Fibroblast of lung (primary cell): ENCODE measurements at regions not wholly inside any gene's neighbourhood (a gene's known extent, or its start where the extent isn't known, plus 50 kb on each side); places are given as distances from the start of the nearest gene placed in this dataset.

ENCODE experiments used
- EZH2 ChIP-seq: IDR thresholded peaks from 2 replicates; pipeline ENCODE4 v1.5.1; 2012; ENCODE audit warnings: low read length, control low read depth, mild to moderate bottlenecking; ENCODE audit errors: missing control alignments
- TF ChIP-seq, protein P1 (sequence below), 2 donors: IDR thresholded peaks in 1 of 2; conservative IDR thresholded peaks in 1 of 2; 1 replicate in 1 of 2; 2 replicates in 1 of 2; pipeline ENCODE4 v1.5.1; 2011 to 2012; ENCODE audit warnings: low read length in 2 of 2, control low read depth in 1 of 2, inconsistent platforms in 1 of 2, low read depth in 1 of 2, mild to moderate bottlenecking in 1 of 2

- TF ChIP-seq, protein P1, sequence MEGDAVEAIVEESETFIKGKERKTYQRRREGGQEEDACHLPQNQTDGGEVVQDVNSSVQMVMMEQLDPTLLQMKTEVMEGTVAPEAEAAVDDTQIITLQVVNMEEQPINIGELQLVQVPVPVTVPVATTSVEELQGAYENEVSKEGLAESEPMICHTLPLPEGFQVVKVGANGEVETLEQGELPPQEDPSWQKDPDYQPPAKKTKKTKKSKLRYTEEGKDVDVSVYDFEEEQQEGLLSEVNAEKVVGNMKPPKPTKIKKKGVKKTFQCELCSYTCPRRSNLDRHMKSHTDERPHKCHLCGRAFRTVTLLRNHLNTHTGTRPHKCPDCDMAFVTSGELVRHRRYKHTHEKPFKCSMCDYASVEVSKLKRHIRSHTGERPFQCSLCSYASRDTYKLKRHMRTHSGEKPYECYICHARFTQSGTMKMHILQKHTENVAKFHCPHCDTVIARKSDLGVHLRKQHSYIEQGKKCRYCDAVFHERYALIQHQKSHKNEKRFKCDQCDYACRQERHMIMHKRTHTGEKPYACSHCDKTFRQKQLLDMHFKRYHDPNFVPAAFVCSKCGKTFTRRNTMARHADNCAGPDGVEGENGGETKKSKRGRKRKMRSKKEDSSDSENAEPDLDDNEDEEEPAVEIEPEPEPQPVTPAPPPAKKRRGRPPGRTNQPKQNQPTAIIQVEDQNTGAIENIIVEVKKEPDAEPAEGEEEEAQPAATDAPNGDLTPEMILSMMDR (conservative IDR thresholded peaks at IDR 0.05 in 1 of 2, IDR thresholded peaks at IDR 0.05 in 1 of 2; ENCODE audit: low read depth in 1 of 2, low read length in 2 of 2): no peak
- no peak for TF ChIP-seq EZH2
These were observed 827.8 kb upstream of the ZWINT start for GRCh38 chr10:57188846-57189245.
